LoVo (cell line): ENCODE measurements at regions not wholly inside any gene's neighbourhood (a gene's known extent, or its start where the extent isn't known, plus 50 kb on each side); places are given as distances from the start of the nearest gene placed in this dataset.
"Not testable (repeated sequence)": the region's sequence is repeated elsewhere in the genome, so short reads cannot be mapped to it uniquely, and the experiment has no call there.

ENCODE experiments used
- DNase-seq: peaks from one replicate; pipeline ENCODE4 v3.0.0-alpha.2; 2016; ENCODE audit warnings: low spot score

DNA sequence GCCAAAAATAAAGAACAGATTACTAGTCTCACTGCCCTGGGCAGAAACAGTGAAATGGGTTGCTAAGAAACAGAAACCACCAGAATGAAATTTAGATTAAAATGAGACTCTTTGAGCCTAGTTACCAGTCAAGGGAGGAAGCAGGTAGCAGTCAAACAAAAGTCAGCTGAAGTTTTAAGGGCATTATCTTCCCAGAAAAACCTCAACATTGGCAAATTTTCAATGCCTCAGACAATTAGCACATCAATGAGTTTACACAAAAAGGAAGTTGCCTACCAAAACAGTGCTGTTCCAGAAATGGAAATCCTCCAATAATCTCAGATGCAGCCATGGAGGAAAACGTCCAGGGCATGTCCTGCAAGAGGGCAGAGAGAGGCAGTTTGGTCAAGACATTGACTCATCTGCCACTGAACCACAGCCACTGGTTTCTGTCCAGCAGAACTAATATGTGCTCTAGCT, 399.7 kb upstream of the ADGRB3 start:
- no peak for DNase-seq

DNA sequence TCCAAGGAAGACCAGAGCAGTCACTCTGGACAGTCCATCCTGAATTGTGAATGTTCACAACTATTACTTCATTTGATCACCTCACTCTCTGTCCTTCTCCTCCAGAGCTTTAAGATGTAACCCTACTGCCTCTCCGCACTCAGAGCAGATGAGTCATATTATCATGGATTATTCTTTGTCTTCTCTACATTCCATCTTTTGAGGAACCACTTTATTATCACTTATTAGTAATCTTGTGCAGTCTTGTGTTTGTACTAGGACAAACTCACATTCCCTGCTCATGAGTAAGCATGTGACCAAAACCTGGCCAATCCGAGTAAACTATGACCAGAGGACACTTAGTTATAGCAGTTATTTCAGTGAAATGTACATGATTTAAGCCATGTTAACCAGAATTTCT, 401.5 kb upstream of the ADGRB3 start:
- DNase-seq: no peak

DNA sequence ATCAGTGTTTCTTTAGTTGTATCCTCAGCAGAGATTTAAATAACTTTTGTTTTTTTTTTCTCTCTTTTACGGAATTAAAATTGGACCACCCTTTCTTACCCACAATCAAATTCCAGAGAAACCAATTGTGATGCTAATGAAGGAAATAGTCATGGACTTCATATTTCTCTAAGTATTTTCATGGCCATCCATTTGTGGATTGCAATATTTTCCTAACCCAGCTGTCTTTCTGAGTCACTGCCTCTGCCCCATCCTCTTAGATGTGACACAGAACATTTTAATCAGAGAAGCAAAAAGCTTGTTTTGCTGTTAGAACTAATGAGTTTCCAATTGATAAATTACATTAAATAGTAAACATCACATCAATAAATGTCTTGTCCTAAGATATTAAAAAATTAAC, 405.5 kb upstream of the ADGRB3 start:
- DNase-seq: no peak

DNA sequence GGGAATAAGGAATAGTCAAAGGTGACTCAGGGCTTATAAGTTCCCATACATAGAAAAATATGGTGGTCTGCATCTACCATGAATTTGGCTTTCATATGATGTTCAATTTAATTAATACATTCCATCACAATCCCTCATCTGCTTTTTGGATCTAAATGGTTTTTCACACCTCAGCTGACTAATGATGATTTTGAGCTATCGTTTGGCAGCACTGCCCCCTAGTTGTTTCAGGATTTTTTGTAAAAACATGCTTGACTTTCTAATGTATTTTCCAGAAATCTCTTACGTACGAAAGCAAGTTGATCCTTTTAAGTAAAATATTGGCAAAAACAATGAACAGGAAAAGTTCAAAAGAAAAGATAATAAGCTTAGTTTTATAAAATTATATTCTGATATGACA, 408.6 kb upstream of the ADGRB3 start:
- no peak for DNase-seq

DNA sequence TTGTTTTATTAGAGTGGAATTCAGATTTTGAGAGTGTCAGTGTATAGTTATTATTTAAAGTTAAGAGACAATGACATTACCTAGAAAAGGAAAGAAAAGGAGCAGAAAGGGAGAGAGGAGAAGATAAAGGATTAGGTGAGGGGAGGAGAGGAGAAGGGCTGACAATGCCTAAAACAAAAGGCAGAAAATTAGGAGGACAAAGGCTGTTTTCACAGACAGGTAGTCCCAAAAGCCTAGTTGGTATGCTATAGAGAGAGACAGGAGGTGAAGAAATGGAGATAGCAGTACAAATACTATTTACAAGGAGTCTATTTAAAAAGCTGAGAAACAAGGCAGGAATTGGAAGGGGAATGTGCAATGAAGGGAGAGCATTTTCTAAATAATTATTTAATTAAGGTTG, 409.4 kb upstream of the ADGRB3 start:
- no peak for DNase-seq

DNA sequence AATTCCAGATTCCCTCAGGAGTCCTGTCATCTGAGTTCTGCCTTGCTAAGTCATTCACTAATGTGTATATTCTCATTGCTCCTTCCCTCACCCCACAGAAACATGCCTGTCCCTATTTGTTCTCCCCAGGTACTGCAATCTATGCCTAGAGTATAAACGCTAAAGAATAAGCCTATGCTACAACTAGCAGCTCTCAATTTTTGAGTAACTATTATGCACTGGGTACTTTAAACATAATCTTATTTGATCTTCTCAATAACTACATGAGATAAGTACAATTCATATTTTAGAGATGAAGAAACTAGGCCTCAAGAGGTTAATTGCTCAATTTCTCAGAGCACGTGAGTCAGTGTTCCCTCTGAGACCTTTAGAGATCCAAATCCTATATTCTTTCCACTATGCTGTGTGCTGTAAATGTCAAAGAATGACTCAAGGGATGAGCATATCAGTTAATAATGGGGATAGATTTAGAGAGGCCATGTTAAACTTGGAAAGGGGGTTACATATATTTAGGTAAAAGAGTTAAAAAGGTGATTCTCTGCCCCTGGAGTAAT, 423.8 kb upstream of the ADGRB3 start:
- no peak for DNase-seq

DNA sequence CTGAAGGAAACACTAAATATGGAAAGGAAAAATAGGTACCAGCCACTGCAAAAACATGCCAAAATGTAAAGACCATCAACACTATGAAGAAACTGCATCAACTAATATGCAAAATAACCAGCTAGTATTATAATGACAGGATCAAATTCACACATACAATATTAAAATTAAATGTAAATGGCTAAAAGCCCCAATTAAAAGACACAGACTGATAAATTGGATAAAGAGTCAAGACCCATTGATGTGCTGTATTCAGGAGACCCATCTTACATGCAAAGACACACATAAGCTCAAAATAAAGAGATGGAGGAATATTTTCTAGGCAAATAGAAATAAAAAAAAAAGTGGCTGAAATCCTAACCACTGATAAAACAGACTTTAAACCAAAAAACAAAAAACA, 427.5 kb upstream of the ADGRB3 start:
- not testable (repeated sequence) for DNase-seq

DNA sequence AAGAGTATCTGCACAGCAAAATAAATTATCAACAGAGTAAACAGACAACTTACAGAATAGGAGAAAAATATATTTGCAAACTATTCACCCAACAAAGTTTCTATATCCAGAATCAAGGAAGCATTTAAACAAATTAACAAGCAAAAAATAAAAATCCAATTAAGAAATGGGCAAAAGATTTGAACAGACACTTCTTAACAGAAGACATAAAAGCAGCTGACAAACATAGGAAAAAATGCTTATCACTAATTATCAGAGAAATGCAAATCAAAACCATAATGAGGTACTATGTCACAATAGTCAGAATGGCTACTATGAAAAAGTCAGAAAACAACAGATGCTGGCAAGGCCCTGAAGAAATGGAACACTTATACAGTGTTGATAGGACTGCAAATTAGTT, 434.2 kb upstream of the ADGRB3 start:
- DNase-seq: no peak

DNA sequence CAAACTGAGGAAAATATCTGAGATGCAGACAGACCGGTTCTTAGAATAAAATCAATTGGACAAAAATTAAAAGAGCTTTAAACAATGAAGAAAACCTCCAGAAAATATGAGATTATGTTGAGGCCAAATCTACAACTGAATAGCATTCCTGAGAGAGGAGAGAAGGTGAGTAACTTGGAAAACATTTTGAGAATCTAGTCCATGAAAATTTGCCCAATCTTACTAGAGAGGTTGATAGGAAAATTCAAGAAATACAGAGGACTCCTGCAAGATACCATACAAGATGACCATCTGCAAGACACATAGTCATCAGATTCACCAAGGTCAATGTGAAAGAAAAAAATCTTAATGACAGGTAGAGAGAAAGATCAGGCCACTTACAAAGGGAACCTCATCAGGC, 437.7 kb upstream of the ADGRB3 start:
- DNase-seq: no peak

DNA sequence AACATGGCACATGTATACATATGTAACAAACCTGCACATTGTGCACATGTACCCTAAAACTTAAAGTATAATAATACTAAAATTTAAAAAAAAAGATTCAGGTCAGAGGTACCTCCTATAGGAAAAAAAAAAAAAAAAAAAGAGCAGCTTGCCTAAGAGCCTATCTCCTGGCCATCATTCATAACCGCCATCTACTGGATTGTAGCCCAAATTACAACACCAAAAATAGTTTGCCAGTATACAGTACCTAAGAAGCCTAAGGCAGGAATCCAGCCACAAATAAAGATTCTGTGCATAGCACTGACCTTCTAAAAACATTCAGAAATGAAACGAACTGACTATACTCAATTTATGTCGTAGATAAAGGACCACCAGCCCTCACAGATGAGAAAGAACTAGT, 438.4 kb upstream of the ADGRB3 start:
- DNase-seq: peak; percentile 36

DNA sequence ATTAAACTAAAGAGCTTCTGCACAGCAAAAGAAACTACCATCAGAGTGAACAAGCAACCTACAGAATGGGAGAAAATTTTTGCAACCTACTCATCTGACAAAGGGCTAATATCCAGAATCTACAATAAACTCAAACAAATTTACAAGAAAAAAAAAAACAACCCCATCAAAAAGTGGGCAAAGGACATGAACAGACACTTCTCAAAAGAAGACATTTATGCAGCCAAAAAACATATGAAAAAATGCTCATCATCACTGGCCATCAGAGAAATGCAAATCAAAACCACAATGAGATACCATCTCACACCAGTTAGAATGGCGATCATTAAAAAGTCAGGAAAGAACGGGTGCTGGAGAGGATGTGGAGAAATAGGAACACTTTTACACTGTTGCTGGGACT, 439.3 kb upstream of the ADGRB3 start:
- DNase-seq: not testable (repeated sequence)

DNA sequence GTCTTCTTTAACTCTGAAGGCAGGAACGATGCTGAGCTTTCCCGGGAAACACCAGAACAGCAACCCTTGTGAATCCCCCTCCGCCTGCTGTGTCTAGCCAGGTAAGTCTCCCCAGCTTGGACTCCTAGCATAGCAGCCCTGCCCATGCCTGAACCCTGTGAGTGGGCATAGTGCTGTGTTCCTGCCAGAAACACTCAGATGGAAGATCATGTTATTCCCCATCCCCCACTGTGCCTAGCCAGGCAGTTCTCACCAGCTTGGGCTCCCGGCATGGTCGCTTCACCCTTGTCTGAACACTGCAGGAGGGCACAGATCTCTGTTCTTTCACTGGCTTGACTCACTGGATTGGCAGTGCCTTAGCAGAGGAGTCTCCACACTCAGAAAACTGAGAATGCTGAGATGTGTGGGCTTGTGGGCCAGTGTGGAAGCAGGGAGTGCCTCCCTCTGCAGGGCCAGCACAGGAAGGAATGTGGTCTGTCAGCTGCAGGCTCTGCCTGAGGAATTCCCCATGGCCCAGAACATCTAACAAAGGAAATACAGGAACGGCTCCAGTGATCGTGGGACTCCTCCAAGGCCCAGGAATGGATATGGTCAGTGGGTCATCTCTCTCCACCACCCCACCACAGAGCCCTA, 440.1 kb upstream of the ADGRB3 start:
- DNase-seq: no peak

DNA sequence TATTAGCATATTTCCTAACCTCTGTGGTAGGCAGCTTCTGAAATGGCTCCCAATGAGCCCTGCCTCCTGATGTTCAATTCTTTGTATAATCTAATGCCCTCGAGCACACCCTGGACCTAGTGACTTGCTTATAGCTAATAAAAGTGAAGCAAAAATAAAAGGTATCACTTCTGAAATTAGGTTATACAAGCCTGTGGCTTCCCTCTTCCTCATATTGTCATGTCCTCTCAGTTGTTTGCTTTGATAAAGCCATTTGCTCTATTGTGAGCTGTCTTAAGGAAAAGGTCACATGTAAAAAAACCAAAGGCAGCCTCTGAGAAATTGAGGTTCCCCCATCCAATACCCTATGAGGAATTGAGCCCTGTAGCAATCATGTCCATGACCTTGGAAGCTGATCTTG, 442.1 kb upstream of the ADGRB3 start:
- DNase-seq: no peak

DNA sequence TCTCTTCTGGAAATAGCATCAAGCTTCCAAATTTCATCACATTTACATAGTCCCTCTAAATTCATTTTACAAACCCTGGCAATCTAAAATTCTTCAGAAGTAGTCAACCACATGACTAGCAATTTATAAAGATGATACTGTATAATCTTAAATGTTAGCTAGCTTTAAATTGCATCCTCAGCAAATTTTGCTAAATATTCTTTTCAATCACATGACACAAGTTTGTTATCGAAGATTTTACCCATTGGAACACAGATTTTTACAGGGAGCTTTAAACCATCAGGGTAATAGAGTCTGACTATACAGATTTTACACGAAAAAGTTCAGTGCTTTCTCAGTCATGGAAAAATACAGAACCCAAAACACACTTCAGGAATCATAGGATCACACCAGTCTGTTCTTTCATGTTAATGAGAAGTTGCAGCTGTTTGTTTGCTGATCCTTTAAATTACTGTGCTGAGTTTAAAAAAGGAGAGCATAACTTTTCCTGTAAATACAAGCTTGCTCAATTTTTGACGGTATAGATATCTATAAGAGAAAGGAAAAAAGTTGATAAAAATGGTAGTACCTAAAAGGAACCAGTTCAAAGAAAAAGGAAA, 445.8 kb upstream of the ADGRB3 start:
- DNase-seq: no peak

DNA sequence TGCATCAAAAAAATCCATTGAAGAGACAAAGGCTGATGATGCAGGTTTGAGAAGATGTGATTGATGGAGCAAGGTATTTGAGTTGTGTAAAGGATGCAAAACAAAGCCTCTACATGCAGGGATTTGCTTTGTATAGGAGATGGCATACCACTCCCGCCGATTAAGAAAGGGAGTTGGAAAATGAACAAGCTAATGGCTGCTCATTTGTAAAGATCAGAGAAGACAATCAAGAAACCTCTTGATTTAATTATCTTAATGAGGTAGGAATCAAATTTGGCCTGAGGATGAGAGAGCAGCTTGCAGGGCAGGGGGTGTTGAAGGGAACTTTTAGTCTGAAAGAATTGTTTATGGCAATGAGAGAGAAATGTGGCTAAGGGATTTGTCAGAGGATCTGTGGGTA, 448.2 kb upstream of the ADGRB3 start:
- DNase-seq: no peak

DNA sequence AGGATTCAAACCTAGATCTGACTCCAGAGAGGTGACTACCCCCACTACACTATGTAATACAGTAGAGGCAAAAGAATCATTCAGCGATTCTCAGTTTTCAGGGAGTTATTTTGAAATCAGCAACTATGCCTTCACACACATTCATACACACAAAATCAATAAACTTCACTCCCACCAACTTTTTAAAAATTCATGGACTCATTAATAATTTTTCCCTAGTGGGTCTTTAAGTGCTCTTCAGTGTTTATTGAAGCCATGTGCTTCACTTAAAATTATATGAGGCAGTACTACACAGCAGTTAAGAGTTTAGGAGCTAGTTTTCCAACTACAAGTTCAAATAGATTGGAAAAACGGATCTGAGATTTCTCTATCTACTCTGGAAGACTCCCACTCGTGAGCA, 452.7 kb upstream of the ADGRB3 start:
- no peak for DNase-seq

DNA sequence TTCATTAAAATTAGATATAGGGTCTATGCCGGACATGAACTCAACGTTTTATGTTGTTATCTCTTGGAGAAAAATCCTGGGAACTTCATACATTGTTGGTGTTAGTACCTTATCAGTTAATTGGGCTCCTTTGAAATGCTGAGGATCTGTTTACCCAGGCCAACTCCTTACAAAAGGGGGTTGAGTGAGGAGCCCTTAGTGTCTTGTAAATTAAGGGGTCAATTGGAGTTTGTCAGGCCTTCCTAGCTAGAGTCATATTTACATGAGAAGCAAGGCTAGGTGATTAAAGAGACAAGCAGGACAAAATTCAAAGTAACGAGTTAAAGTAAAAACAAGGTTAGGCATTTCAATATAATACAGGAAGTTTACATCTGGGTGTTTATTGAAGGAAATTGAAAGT, 454.1 kb upstream of the ADGRB3 start:
- DNase-seq: not testable (repeated sequence)

DNA sequence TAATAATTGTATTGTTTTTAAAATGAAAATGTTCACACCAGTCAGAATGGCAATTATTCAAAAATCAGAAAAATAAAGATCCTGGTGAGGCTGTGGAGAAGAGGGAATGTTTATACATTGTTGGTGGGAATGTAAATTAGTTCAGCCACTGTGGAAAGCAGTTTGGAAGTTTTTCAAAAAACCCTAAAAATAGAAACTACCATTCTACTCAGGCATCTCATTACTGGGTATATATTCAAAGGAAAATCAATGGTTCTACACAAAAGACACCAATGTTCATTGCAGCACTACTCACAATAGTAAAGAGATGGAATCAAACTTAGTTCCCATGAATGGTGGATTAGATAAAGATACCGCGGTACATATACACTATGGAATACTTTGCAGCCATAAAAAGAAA, 461.5 kb upstream of the ADGRB3 start:
- DNase-seq: no peak

DNA sequence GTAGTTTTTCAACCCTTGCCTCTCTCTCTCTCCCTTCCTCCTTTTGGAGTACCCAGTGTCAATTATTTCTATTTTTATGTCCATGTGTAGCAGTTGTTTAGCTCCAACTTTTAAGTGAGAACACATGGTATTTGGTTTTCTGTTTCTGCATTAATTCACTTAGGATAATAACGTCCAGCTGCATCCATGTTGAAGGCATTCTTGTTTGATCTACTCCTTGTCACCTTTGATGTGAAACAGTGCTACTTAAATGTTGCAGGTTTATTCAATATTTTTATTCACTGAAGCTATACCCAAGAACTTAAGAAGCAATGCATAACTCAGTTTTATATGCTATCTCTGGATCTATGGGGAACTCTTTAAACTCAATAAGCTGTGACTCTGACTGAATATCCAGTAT, 465.2 kb upstream of the ADGRB3 start:
- no peak for DNase-seq

DNA sequence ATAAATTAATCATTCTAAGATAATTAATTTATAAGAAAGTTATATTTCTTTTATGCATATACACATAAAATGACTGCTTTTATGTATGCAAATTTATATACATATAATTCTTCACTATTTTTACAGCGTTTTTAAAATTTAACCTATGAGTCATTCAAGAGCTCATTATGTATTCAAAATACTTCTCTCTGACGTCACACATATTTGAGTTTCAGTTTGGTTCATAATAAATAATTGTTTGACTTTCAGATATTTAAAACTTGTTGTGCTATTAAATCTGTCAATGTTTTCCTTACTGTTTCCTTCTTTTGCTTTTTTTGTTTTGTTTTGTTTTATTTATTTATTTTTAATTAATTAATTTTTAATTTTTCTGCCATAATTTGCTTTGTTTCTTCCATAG, 467.5 kb upstream of the ADGRB3 start:
- no peak for DNase-seq

DNA sequence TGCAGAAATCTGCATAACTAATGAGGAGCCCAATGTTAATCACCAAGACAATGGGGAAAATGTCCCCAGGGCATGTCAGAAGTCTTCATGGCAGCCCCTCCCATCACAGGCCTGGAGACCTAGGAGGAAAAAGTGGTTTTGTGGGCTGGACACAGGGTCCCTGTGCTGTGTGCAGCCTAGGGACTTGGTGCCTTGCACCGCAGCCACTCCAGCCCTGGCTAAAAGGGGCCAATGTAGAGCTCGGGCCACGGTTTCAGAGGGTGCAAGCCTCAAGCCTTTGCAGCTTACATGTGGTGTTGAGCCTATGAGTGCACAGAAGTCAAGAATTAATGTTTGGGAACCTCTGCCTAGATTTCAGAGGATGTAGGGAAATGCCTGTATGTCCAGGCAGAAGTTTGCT, 474.3 kb upstream of the ADGRB3 start:
- DNase-seq: not testable (repeated sequence)

DNA sequence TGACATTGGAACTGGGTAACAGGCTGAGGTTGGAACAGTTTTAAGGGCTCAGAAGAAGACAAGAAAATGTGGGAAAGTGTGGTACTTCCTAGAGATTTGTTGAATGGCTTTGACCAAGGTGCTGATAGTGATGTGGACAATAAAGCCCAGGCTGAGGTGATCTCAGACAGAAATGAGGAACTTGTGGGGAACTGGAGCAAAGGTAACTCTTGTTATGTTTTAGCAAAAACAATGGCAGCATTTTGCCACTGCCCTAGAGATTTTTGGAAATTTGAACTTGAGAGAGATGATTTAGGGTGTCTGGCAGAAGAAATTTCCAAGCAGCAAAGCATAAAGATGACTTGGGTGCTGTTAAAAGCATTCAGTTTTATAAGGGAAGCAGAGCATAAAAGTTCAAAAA, 474.7 kb upstream of the ADGRB3 start:
- no peak for DNase-seq

DNA sequence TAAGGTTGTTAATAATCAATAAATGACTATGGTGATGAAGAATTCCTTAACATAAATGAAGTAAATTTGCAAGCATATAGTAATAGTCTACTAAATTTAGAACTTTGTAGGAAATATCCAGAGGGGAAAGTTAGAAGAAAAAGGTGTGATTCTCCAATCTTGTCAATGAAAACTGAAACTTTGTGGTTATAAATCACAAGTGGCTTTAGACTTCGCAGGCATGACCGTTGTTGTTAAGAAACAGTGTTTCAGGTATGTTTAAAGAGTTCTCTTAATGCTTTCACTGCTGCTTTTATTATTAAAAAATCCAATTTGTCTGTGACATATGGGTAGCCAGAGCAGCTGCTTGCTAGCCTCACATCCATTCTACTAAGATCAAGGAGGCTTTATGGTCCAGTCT, 475.6 kb upstream of the ADGRB3 start:
- DNase-seq: no peak

DNA sequence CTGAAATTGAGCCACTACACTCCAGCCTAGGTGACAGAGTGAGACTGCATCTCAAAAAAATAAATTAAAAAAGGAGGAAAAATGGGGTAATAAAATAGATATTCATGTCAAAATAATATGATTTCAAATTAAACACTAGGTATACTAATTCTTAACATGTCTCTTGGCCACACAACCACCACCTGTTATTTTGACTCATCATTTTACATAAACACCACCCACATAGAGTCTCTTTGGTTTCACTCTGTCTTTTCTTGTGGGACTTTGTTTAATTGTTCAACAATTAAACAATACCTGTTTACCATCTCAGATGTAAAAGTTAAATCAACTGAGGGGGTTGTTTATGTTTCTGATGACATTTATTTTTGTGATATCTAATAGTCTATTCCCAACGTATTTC, 476.8 kb upstream of the ADGRB3 start:
- DNase-seq: no peak
